Motor neuron (in vitro differentiated cells): ENCODE measurements at regions not wholly inside any gene's neighbourhood (a gene's known extent, or its start where the extent isn't known, plus 50 kb on each side); places are given as distances from the start of the nearest gene placed in this dataset.

ENCODE experiments used
- ATAC-seq, 8 experiments: fragments of 200-7000 bp; cut with Tn5 transposase; replicated peaks in 6 of 8; 2 replicates each; pipeline ENCODE4 v1.8.0; 2021; ENCODE audit warnings: mild to moderate bottlenecking in 8 of 8, moderate library complexity in 8 of 8
- H3K27ac ChIP-seq, 2 donors: fragments of 250-450 bp; sonication (Bioruptor Pico); 2 replicates each; pipeline ENCODE4 v1.9.0; 2021; ENCODE audit warnings: antibody characterized with exemption in 2 of 2, mild to moderate bottlenecking in 2 of 2, moderate library complexity in 1 of 2
- H3K4me1 ChIP-seq, 2 donors: fragments of 250-450 bp; sonication (Bioruptor Pico); replicated peaks in 1 of 2; 2 replicates each; pipeline ENCODE4 v1.6.1; 2021; ENCODE audit warnings: antibody characterized with exemption in 2 of 2, mild to moderate bottlenecking in 2 of 2, moderate library complexity in 1 of 2
- H3K4me3 ChIP-seq, 5 donors: fragments of 250-450 bp; sonication (Bioruptor Pico); 2 replicates each; pipeline ENCODE4 v1.9.0; 2021; ENCODE audit warnings: antibody characterized with exemption in 5 of 5, mild to moderate bottlenecking in 5 of 5, moderate library complexity in 4 of 5
- WGBS, 10 experiments: fragments of 450-650 bp; shearing (Covaris generic); methylation state at CpG; one replicate each; pipeline ENCODE4 v1.0.0; 2022; 5-methylcytosine and 5-hydroxymethylcytosine counted together
- in situ Hi-C, 9 experiments: fragments of 400-800 bp; cut with MboI; loops; one replicate each; pipeline ENCODE4 v1.15.0; 2021; ENCODE audit warnings: low sequenced_read_pairs in 9 of 9, low pct_unique_long_range_greater_than_20kb in 2 of 9; ENCODE audit not compliant: unreplicated experiment in 9 of 9

DNA sequence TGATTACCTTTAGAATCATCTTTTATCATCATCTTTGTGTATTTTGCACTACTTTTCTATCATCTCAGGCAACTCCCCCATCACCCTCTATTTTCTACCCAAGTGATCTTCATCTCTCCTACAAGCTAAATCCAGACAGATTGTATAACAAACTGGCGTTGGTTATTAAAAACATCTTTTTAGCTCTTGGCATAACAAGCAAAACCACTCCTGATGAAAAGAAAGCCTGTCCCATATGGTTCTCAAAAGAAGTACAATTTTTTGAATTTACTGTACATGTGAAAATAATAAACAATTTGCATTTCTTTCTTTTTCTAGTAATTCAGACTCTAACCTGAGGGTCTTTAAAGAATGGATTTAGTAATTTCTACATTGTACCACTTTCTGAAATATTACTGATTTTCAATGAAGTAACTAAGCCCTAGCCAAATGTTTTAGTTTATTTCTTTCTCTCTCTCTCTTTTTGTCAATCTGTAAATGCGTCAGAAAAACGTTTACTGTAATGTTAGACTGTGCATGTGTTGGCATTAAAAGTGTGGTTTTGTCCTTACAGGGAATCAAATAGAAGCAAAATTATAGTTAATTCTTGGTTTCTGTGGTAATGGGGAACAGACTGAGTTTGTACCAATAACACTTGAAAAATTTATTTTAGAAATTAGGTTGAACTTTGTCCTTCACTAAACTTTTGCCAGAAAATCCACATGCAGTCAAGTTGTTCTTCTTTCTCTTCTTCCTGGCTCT lies 52.5 kb upstream of the RPS23 start:
- Histone ChIP-seq H3K4me1 (no peaks in the 10 kb centered on the region), H3K27ac (no peak overlapping the region), H3K4me3 (no peak overlapping the region)
- in situ Hi-C loops = loop anchor here in 2 of 9 experiments (25.0 kb wide), 2 partner anchors 307 to 1232 kb away; no protein-coding TSS in a partner anchor
- WGBS, 10 experiments = 46 to 100% (median 87%) methylated on average over 2 to 3 of the region's 3 CpGs
- no peak for ATAC-seq

- H3K4me1 ChIP-seq = no peaks in the 10 kb centered on the region
- in situ Hi-C loops = loop anchor here in 2 of 9 experiments (25.0 kb wide), 2 partner anchors 308 to 1233 kb away; no protein-coding TSS in a partner anchor
- ATAC-seq = no peak
- no peak overlapping the region for H3K4me3 ChIP-seq
- WGBS, 10 experiments = 60 to 100% (median 90%) methylated on average over 1 to 5 of the region's 6 CpGs; no CpG with 5 or more reads in 3 of the 10 experiments
- H3K27ac ChIP-seq = no peak overlapping the region
Measured at GRCh38 chr5:82329393-82329792, 51.2 kb upstream of the RPS23 start.
